GM12872 (cell line): ENCODE measurements at regions not wholly inside any gene's neighbourhood (a gene's known extent, or its start where the extent isn't known, plus 50 kb on each side); places are given as distances from the start of the nearest gene placed in this dataset.

Experiments used
- TF ChIP-seq, protein P1 (sequence below): IDR thresholded peaks from 3 replicates; pipeline ENCODE4 v1.5.1; 2011; ENCODE audit warnings: low read depth, mild to moderate bottlenecking, low read length, moderate library complexity; ENCODE audit not compliant: insufficient read depth

DNA sequence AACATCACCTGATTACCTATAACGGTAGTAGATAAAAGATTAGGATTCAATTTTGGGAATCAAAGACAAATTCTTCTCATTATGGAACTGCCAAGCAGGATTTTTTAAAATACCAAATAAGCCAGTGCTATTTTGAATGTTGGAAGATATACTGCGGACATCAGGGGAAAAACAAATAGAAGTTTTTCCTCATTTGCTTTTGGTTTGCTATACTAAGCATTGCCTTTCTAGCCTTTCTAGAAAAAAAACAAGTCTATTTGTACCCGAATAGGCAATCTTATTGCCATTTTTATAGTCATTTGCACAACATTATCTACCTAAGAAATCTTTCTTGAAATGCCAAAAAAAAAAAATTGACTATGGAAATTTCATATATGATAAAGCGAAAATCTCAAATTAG is 379.5 kb downstream of the CDH10 start:
- TF ChIP-seq, protein P1, sequence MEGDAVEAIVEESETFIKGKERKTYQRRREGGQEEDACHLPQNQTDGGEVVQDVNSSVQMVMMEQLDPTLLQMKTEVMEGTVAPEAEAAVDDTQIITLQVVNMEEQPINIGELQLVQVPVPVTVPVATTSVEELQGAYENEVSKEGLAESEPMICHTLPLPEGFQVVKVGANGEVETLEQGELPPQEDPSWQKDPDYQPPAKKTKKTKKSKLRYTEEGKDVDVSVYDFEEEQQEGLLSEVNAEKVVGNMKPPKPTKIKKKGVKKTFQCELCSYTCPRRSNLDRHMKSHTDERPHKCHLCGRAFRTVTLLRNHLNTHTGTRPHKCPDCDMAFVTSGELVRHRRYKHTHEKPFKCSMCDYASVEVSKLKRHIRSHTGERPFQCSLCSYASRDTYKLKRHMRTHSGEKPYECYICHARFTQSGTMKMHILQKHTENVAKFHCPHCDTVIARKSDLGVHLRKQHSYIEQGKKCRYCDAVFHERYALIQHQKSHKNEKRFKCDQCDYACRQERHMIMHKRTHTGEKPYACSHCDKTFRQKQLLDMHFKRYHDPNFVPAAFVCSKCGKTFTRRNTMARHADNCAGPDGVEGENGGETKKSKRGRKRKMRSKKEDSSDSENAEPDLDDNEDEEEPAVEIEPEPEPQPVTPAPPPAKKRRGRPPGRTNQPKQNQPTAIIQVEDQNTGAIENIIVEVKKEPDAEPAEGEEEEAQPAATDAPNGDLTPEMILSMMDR: no peak

- TF ChIP-seq, protein P1: no peak
Observed at GRCh38 chr5:24268482-24269056, 376.2 kb downstream of the CDH10 start.

DNA sequence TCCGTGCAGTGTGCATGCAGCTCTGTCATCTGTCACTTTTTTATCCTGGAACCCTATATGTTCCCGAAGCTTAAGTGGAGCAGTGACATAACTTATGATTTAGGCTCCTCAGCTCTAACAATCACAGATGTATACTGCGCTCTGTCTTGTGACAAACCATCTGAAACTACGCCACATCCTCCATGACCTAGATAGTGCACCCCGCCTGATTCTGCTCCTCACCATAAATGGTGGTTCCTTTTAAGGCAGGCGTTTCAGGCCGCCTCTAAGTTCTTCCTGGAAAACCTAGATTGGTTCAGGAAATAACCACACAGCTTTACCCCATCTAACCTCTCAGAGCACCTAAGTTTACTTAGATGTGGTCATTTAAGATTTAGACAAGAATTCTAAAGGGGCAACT is 372.0 kb downstream of the CDH10 start:
- TF ChIP-seq, protein P1: no peak

DNA sequence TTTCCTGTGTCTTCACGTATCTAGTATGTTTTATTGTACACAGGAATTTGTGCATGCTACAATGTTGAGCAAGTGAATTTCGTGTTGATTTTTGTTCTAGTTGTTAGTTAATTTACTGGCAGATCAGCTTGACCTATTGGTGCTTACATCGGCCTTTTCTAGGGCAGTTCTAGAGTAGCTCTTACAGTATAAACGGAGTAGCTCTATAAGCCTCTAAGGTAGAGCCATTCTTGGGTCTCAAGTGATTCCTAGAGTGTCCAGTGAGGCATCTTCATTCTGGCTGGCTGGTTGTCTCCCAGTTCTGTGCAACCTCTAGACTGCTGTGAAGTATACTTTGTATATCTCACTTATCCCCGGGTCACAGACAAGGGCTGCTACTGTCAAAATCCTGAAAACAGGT is 364.6 kb downstream of the CDH10 start:
- TF ChIP-seq, protein P1: no peak

DNA sequence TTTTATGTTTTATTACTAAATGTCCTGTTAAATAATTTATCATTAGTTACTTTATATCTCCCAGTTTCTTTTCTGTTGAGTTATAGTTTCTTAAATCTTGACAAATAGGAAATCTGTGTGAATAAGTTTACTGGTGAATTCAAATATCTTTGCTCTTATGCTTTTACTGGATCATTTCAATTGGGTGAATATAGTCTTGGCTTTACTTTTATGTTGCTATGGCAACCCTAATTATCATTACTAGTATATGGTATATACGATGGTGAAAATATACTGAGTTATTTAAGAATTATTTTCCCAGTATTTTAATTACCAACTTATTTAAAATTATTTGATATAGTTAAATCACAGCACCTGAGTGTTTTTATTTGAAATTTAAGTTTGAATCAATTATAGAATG is 363.0 kb downstream of the CDH10 start:
- TF ChIP-seq, protein P1: no peak

DNA sequence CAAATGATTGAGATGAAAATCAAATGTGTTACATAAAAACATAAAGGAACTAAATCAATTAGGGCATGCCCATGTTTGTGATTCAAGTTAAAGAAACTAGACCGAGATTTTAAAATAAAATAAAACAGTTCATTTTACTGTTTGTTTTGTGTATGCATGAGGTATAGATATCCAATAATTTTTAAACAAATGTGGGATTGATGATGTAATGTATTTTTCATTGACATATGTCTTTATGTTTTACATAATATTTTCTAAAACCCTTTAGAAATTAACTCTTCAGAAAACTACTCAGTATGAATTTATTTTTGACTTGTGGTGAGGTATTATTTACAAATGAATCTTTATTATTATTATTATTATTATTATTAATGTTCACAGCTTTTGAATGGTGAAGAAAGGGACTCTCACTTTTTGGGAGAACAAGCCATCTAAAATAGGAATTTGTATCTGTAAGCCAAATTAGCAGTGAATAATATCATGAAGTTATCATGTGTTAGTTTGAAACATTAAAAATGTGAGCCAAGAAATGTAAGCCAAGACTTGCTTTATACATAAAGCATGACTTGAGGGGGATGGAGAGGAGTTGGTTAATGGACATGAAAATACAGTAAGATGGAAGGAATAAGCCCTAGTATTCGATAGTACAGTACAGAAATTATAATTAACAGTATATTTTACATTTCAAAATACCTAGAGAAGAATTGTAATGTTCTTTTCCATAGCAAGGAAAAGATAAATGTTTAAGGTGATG is 355.0 kb downstream of the CDH10 start:
- TF ChIP-seq, protein P1: no peak

GRCh38 chr5:24290536-24290935 is 354.2 kb downstream of the CDH10 start:
- TF ChIP-seq, protein P1: no peak
